OCI-LY7 (cell line): ENCODE measurements at regions not wholly inside any gene's neighbourhood (a gene's known extent, or its start where the extent isn't known, plus 50 kb on each side); places are given as distances from the start of the nearest gene placed in this dataset.

Experiments
- CTCF ChIP-seq: fragments of 200-600 bp; sonication (generic); conservative IDR thresholded peaks from 2 replicates; pipeline ENCODE4 v1.5.1; 2014; ENCODE audit warnings: mild to moderate bottlenecking, antibody characterized with exemption, low read length, moderate library complexity, mixed read lengths
- EZH2phosphoT487 ChIP-seq: fragments of 200-600 bp; sonication (generic); IDR thresholded peaks from 2 replicates; pipeline ENCODE4 v1.6.1; 2018; ENCODE audit warnings: low read depth, borderline replicate concordance, mild to moderate bottlenecking, mixed run types, antibody characterized with exemption, low read length, moderate library complexity, mixed read lengths

DNA sequence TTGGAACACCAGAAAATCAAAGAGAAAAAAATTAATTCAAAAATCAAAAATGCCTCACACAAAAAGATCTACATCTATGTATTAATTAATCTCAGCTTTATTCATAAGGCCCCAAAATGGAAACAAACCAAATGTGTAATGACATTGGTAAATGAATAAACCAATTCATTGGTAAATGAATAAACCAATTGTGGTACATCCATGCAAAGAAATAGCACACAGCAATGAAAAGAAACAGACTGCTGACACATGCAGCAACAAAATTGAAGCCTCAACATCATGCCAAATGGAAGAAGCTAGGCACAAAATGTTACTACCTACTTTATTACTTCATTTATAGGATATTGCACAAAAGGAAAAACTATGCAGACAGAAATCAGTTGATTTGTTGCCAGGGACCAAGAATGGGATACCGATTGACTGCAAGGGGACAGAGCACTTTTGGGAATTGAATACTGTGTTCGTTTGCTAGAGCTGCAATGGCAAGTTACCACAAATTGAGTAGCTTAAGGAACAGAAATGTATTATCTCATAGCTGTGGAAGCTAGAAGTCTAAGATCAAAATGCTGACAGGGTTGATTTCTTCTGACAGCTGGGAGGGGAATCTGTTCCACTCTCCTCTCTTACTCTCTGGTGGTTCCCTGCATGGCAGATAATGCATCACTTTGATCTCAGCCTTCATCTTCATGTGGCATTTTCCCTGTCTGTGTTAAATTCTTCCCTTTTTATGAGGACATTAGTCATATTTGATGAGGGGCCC is 252.8 kb downstream of the RFC3 start:
- no peak for TF ChIP-seq CTCF
- no peak for TF ChIP-seq EZH2phosphoT487
